Esophagus squamous epithelium (tissue), 4 donors: ENCODE measurements at regions not wholly inside any gene's neighbourhood (a gene's known extent, or its start where the extent isn't known, plus 50 kb on each side); places are given as distances from the start of the nearest gene placed in this dataset.

Experiments used
- CTCF ChIP-seq, 6 experiments: fragments of 450-650 bp in 4 of 6; fragments of 200-600 bp in 2 of 6; sonication (generic) in 2 of 6; IDR thresholded peaks; one replicate each; pipeline ENCODE4 v1.5.1; 2016 to 2019; ENCODE audit warnings: antibody characterized with exemption in 6 of 6, mild to moderate bottlenecking in 4 of 6, moderate library complexity in 4 of 6
- POLR2A ChIP-seq, 4 donors: fragments of 450-650 bp; IDR thresholded peaks; one replicate each; pipeline ENCODE4 v1.6.1; 2017; ENCODE audit warnings: antibody characterized with exemption in 4 of 4, mild to moderate bottlenecking in 4 of 4, moderate library complexity in 3 of 4

GRCh38 chr17:68780596-68780995, 174.6 kb downstream of the ABCA8 start:
- TF ChIP-seq CTCF (IDR thresholded peaks at IDR 0.05) (no peak), POLR2A (IDR thresholded peaks at IDR 0.05) (no peak)
